ENCODE measurements at regions not wholly inside any gene's neighbourhood (a gene's known extent, or its start where the extent isn't known, plus 50 kb on each side); places are given as distances from the start of the nearest gene placed in this dataset.

DNA sequence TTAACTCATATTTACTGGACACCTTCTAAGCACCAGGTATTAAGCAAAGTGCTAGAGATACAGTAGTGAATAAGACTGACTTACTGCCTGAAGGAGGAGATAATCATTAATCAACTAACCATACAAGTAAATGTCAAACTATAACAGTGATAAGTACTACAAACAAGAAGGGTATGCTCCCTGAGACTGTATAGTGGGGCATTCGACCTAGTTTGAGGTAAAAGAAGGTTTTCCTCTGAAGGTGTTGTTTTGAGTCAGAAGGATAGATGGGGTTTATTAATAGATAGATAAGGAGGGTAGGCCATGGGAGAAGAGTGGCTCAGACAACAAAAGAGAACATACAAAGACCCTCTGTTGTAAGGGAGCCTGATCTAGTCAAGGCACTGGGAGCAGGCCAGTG, 105.4 kb downstream of the DDIT4L start:
- no peaks in the 10 kb centered on the region for H3K4me1 ChIP-seq (ENCODE audit: insufficient read depth, low read length, poor library complexity, severe bottlenecking)
- DNase-seq (ENCODE audit: low spot score), result no peak
- no peaks in the 10 kb centered on the region for H3K9me3 ChIP-seq (ENCODE audit: low read depth, low read length, poor library complexity, severe bottlenecking)
- no peaks in the 10 kb centered on the region for H3K27me3 ChIP-seq (replicated peaks; ENCODE audit: insufficient read depth, low read depth, low read length, poor library complexity)
- ChIA-PET CTCF (no interaction called here), POLR2A (ENCODE audit: low non-redundant PET) (no interaction called here)
- no TSS peak for BruUV-seq (replicated peaks)
- no peak overlapping the region for H3K27ac ChIP-seq (ENCODE audit: low read depth, low read length, poor library complexity, severe bottlenecking)
- no peaks in the 10 kb centered on the region for H3K36me3 ChIP-seq (ENCODE audit: insufficient read depth, low read length, poor library complexity, severe bottlenecking)
- H3K4me3 ChIP-seq (ENCODE audit: low read depth, low read length, poor library complexity, severe bottlenecking), result no peak overlapping the region
- intact Hi-C loops (cut with micrococcal nuclease; ENCODE audit: unreplicated experiment), result no loop called here
- TF ChIP-seq, protein P1, sequence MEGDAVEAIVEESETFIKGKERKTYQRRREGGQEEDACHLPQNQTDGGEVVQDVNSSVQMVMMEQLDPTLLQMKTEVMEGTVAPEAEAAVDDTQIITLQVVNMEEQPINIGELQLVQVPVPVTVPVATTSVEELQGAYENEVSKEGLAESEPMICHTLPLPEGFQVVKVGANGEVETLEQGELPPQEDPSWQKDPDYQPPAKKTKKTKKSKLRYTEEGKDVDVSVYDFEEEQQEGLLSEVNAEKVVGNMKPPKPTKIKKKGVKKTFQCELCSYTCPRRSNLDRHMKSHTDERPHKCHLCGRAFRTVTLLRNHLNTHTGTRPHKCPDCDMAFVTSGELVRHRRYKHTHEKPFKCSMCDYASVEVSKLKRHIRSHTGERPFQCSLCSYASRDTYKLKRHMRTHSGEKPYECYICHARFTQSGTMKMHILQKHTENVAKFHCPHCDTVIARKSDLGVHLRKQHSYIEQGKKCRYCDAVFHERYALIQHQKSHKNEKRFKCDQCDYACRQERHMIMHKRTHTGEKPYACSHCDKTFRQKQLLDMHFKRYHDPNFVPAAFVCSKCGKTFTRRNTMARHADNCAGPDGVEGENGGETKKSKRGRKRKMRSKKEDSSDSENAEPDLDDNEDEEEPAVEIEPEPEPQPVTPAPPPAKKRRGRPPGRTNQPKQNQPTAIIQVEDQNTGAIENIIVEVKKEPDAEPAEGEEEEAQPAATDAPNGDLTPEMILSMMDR (conservative IDR thresholded peaks at IDR 0.05; ENCODE audit: low read depth, low read length), result no peak
- no peak for TF ChIP-seq EZH2 (IDR thresholded peaks at IDR 0.05; ENCODE audit: borderline replicate concordance, low read depth, low read length, poor library complexity, severe bottlenecking)

DNA sequence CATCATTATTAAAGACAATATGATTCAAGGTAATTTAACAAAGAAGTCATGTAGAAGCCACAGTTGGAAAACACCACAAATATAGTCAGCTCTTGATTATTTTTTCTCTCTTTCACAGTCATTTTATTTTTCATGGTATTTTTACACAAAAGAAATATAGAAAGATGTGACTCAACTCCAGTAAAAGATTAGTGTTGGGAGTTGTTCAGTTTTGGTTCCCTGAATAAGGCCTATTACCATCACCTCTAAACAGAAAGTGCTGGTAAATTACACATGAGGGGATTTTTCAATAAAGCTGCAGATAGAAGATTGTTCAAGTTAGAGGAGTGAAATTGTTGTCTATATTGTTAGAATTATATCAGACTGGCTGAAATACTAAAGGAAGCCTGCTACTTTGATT, 107.0 kb downstream of the DDIT4L start:
- POLR2A ChIA-PET (ENCODE audit: low non-redundant PET), result no interaction called here
- no TSS peak for BruUV-seq (replicated peaks)
- intact Hi-C loops (cut with micrococcal nuclease; ENCODE audit: unreplicated experiment), result no loop called here
- no peak for TF ChIP-seq EZH2 (IDR thresholded peaks at IDR 0.05; ENCODE audit: borderline replicate concordance, low read depth, low read length, poor library complexity, severe bottlenecking)
- TF ChIP-seq, protein P1 (conservative IDR thresholded peaks at IDR 0.05; ENCODE audit: low read depth, low read length), result no peak
- CTCF ChIA-PET, result no interaction called here
- no peaks in the 10 kb centered on the region for H3K4me1 ChIP-seq (ENCODE audit: insufficient read depth, low read length, poor library complexity, severe bottlenecking)
- H3K9me3 ChIP-seq (ENCODE audit: low read depth, low read length, poor library complexity, severe bottlenecking), result no peaks in the 10 kb centered on the region
- no peaks in the 10 kb centered on the region for H3K36me3 ChIP-seq (ENCODE audit: insufficient read depth, low read length, poor library complexity, severe bottlenecking)
- DNase-seq (ENCODE audit: low spot score), result no peak
- no peak overlapping the region for H3K27ac ChIP-seq (ENCODE audit: low read depth, low read length, poor library complexity, severe bottlenecking)
- H3K4me3 ChIP-seq (ENCODE audit: low read depth, low read length, poor library complexity, severe bottlenecking), result no peak overlapping the region
- no peaks in the 10 kb centered on the region for H3K27me3 ChIP-seq (replicated peaks; ENCODE audit: insufficient read depth, low read depth, low read length, poor library complexity)

DNA sequence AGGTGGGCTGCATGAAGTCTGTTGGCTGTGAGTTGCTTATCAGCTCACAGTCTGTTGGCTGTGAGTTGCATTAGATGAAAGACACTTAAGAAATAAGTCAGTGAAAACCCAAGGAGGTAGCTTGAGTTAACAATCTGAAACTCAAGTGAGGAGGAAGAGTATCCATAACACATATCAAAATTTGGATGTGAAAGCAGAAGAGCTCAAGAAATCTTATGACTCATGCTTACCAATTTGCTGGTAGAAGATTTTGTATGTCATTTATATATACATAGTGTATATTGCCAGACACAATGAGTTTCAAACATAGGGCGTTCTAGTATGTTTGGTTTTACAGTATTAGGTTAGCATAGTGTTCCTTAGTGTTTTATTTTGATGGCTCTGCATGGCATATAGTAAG, 107.4 kb downstream of the DDIT4L start:
- no peak for TF ChIP-seq EZH2 (IDR thresholded peaks at IDR 0.05; ENCODE audit: borderline replicate concordance, low read depth, low read length, poor library complexity, severe bottlenecking)
- TF ChIP-seq, protein P1 (conservative IDR thresholded peaks at IDR 0.05; ENCODE audit: low read depth, low read length), result no peak
- Histone ChIP-seq H3K36me3 (ENCODE audit: insufficient read depth, low read length, poor library complexity, severe bottlenecking) (no peaks in the 10 kb centered on the region), H3K27ac (ENCODE audit: low read depth, low read length, poor library complexity, severe bottlenecking) (no peak overlapping the region), H3K4me3 (ENCODE audit: low read depth, low read length, poor library complexity, severe bottlenecking) (no peak overlapping the region), H3K27me3 (replicated peaks; ENCODE audit: insufficient read depth, low read depth, low read length, poor library complexity) (no peaks in the 10 kb centered on the region), H3K4me1 (ENCODE audit: insufficient read depth, low read length, poor library complexity, severe bottlenecking) (no peaks in the 10 kb centered on the region), H3K9me3 (ENCODE audit: low read depth, low read length, poor library complexity, severe bottlenecking) (no peaks in the 10 kb centered on the region)
- intact Hi-C loops (cut with micrococcal nuclease; ENCODE audit: unreplicated experiment), result no loop called here
- no TSS peak for BruUV-seq (replicated peaks)
- DNase-seq (ENCODE audit: low spot score), result no peak
- ChIA-PET POLR2A (ENCODE audit: low non-redundant PET) (no interaction called here), CTCF (no interaction called here)

Data from A673 (cell line).